Ectodermal cell (in vitro differentiated cells): ENCODE measurements at regions not wholly inside any gene's neighbourhood (a gene's known extent, or its start where the extent isn't known, plus 50 kb on each side); places are given as distances from the start of the nearest gene placed in this dataset.

ENCODE experiments used
- H3K27ac ChIP-seq: 2 replicates; pipeline ENCODE4 v1.7.0; 2013; ENCODE audit warnings: mild to moderate bottlenecking, low read depth, low read length; ENCODE audit not compliant: insufficient read depth, poor library complexity, severe bottlenecking
- H3K27me3 ChIP-seq: 2 replicates; pipeline ENCODE4 v1.7.0; 2013; ENCODE audit warnings: mild to moderate bottlenecking, low read length; ENCODE audit not compliant: insufficient read depth, control insufficient read depth, poor library complexity, severe bottlenecking
- H3K36me3 ChIP-seq: one replicate; pipeline ENCODE4 v1.7.0; 2013; ENCODE audit warnings: low read length; ENCODE audit not compliant: control insufficient read depth, insufficient read depth
- H3K4me1 ChIP-seq: one replicate; pipeline ENCODE4 v1.7.0; 2013; ENCODE audit warnings: low read length; ENCODE audit not compliant: control insufficient read depth, insufficient read depth
- H3K4me3 ChIP-seq: 2 replicates; pipeline ENCODE4 v1.7.0; 2013; ENCODE audit warnings: low read depth, low read length, control low read depth; ENCODE audit not compliant: insufficient read depth
- H3K9me3 ChIP-seq: 2 replicates; pipeline ENCODE4 v1.7.0; 2013; ENCODE audit warnings: mild to moderate bottlenecking, low read length, moderate library complexity; ENCODE audit not compliant: control insufficient read depth
- WGBS, 2 experiments: methylation state at CpG; one replicate each; pipeline ENCODE4 v1.1.7; 2013; ENCODE audit warnings: missing lambda C conversion rate in 2 of 2; 5-methylcytosine and 5-hydroxymethylcytosine counted together

GRCh38 chr9:74303945-74304344 is 193.2 kb upstream of the RORB start:
- H3K36me3 ChIP-seq = no peaks in the 10 kb centered on the region
- no peaks in the 10 kb centered on the region for H3K27me3 ChIP-seq
- H3K4me1 ChIP-seq = peaks cover 13% of the 10 kb centered on the region
- WGBS, 2 experiments = 89 to 90% methylated on average over 6 of the region's 6 CpGs
- H3K4me3 ChIP-seq = no peak overlapping the region
- H3K27ac ChIP-seq = no peak overlapping the region
- no peaks in the 10 kb centered on the region for H3K9me3 ChIP-seq

- Histone ChIP-seq H3K27me3 (no peaks in the 10 kb centered on the region), H3K27ac (no peak overlapping the region), H3K4me3 (no peak overlapping the region), H3K4me1 (peaks cover 13% of the 10 kb centered on the region), H3K36me3 (no peaks in the 10 kb centered on the region), H3K9me3 (no peaks in the 10 kb centered on the region)
- WGBS, 2 experiments = no CpG with 5 or more reads among the region's 1 CpG
Observed at GRCh38 chr9:74304598-74304997, 192.5 kb upstream of the RORB start.

GRCh38 chr9:74309654-74310053 is 187.5 kb upstream of the RORB start:
- Histone ChIP-seq H3K4me1 (peaks cover 4% of the 10 kb centered on the region), H3K27me3 (no peaks in the 10 kb centered on the region), H3K9me3 (no peaks in the 10 kb centered on the region), H3K4me3 (no peak overlapping the region), H3K27ac (no peak overlapping the region), H3K36me3 (no peaks in the 10 kb centered on the region)
- 91 to 93% methylated on average over 1 to 2 of the region's 2 CpGs for WGBS, 2 experiments

- H3K27me3 ChIP-seq = no peaks in the 10 kb centered on the region
- 0% methylated on average over 1 of the region's 1 CpG for WGBS, 2 experiments
- no peak overlapping the region for H3K4me3 ChIP-seq
Observed at GRCh38 chr9:74317235-74317634, 179.9 kb upstream of the RORB start.

GRCh38 chr9:74321396-74321795 is 175.7 kb upstream of the RORB start:
- no peaks in the 10 kb centered on the region for H3K9me3 ChIP-seq
- no peaks in the 10 kb centered on the region for H3K4me1 ChIP-seq
- H3K4me3 ChIP-seq = no peak overlapping the region
- 62 to 71% methylated on average over 2 of the region's 2 CpGs for WGBS, 2 experiments
- H3K27ac ChIP-seq = no peak overlapping the region
- no peaks in the 10 kb centered on the region for H3K27me3 ChIP-seq
- H3K36me3 ChIP-seq = no peaks in the 10 kb centered on the region

More at GRCh38 chr9:74317235-74317634, 179.9 kb upstream of the RORB start:
- no peaks in the 10 kb centered on the region for H3K9me3 ChIP-seq
- no peaks in the 10 kb centered on the region for H3K36me3 ChIP-seq
- H3K4me1 ChIP-seq = no peaks in the 10 kb centered on the region
- no peak overlapping the region for H3K27ac ChIP-seq

- H3K27ac ChIP-seq = no peak overlapping the region
- no peaks in the 10 kb centered on the region for H3K27me3 ChIP-seq
- 69 to 79% methylated on average over 2 to 3 of the region's 3 CpGs for WGBS, 2 experiments
- H3K4me3 ChIP-seq = no peak overlapping the region
- H3K4me1 ChIP-seq = no peaks in the 10 kb centered on the region
- no peaks in the 10 kb centered on the region for H3K36me3 ChIP-seq
- no peaks in the 10 kb centered on the region for H3K9me3 ChIP-seq
Observed at GRCh38 chr9:74322661-74323314, 174.3 kb upstream of the RORB start.

- 84 to 88% methylated on average over 2 of the region's 2 CpGs for WGBS, 2 experiments
- H3K9me3 ChIP-seq = no peaks in the 10 kb centered on the region
- no peak overlapping the region for H3K27ac ChIP-seq
- H3K27me3 ChIP-seq = no peaks in the 10 kb centered on the region
- no peaks in the 10 kb centered on the region for H3K4me1 ChIP-seq
- H3K36me3 ChIP-seq = no peaks in the 10 kb centered on the region
- H3K4me3 ChIP-seq = no peak overlapping the region
Observed at GRCh38 chr9:74330487-74331214, 166.5 kb upstream of the RORB start.

GRCh38 chr9:74331607-74332006 is 165.5 kb upstream of the RORB start:
- Histone ChIP-seq H3K27me3 (no peaks in the 10 kb centered on the region), H3K36me3 (no peaks in the 10 kb centered on the region), H3K4me1 (no peaks in the 10 kb centered on the region), H3K27ac (no peak overlapping the region), H3K9me3 (no peaks in the 10 kb centered on the region), H3K4me3 (no peak overlapping the region)
- 91 to 96% methylated on average over 3 of the region's 3 CpGs for WGBS, 2 experiments

- H3K27me3 ChIP-seq = no peaks in the 10 kb centered on the region
- H3K4me3 ChIP-seq = no peak overlapping the region
- 91 to 97% methylated on average over 5 of the region's 5 CpGs for WGBS, 2 experiments
- H3K36me3 ChIP-seq = no peaks in the 10 kb centered on the region
- H3K27ac ChIP-seq = no peak overlapping the region
- H3K4me1 ChIP-seq = no peaks in the 10 kb centered on the region
- H3K9me3 ChIP-seq = no peaks in the 10 kb centered on the region
Observed at GRCh38 chr9:74333384-74334032, 163.6 kb upstream of the RORB start.

GRCh38 chr9:74334271-74334670 is 162.9 kb upstream of the RORB start:
- Histone ChIP-seq H3K36me3 (no peaks in the 10 kb centered on the region), H3K4me3 (no peak overlapping the region), H3K4me1 (no peaks in the 10 kb centered on the region), H3K27ac (no peak overlapping the region), H3K9me3 (no peaks in the 10 kb centered on the region), H3K27me3 (no peaks in the 10 kb centered on the region)
- 88 to 95% methylated on average over 2 of the region's 2 CpGs for WGBS, 2 experiments
